Loucy (cell line): ENCODE measurements at regions not wholly inside any gene's neighbourhood (a gene's known extent, or its start where the extent isn't known, plus 50 kb on each side); places are given as distances from the start of the nearest gene placed in this dataset.

Experiments
- H2AFZ ChIP-seq: fragments of 200-600 bp; sonication (generic); 2 replicates; pipeline ENCODE4 v1.6.0; 2016; ENCODE audit warnings: antibody characterized with exemption, mild to moderate bottlenecking, low read length, moderate library complexity
- H3F3A ChIP-seq: fragments of 200-600 bp; 2 replicates; pipeline ENCODE4 v1.6.0; 2016; ENCODE audit warnings: antibody characterized with exemption, low read depth, mild to moderate bottlenecking
- H3K27me3 ChIP-seq: fragments of 200-600 bp; sonication (generic); 2 replicates; pipeline ENCODE4 v1.6.1; 2014; ENCODE audit warnings: low read length, mild to moderate bottlenecking; ENCODE audit not compliant: insufficient read depth, poor library complexity, severe bottlenecking
- H3K36me3 ChIP-seq: fragments of 200-600 bp; sonication (generic); 2 replicates; pipeline ENCODE4 v1.6.1; 2016; ENCODE audit warnings: low read length; ENCODE audit not compliant: insufficient read depth
- H3K4me1 ChIP-seq: fragments of 200-600 bp; sonication (generic); 2 replicates; pipeline ENCODE4 v1.5.1; 2014; ENCODE audit warnings: low read length, mild to moderate bottlenecking; ENCODE audit not compliant: insufficient read depth, poor library complexity, severe bottlenecking
- H3K4me2 ChIP-seq: fragments of 200-600 bp; sonication (generic); 2 replicates; pipeline ENCODE4 v1.6.0; 2014; ENCODE audit warnings: antibody characterized with exemption, low read length, low read depth, mild to moderate bottlenecking; ENCODE audit not compliant: poor library complexity, severe bottlenecking
- H3K4me3 ChIP-seq: fragments of 200-600 bp; sonication (generic); 2 replicates; pipeline ENCODE4 v1.5.1; 2014; ENCODE audit warnings: low read length, mild to moderate bottlenecking, mixed read lengths; ENCODE audit not compliant: poor library complexity, severe bottlenecking
- H3K79me2 ChIP-seq: fragments of 200-600 bp; sonication (generic); 2 replicates; pipeline ENCODE4 v1.6.1; 2014; ENCODE audit warnings: low read length; ENCODE audit not compliant: insufficient read depth
- H3K9ac ChIP-seq: fragments of 200-600 bp; sonication (generic); 2 replicates; pipeline ENCODE4 v1.6.0; 2014; ENCODE audit warnings: mild to moderate bottlenecking, low read depth, low read length, moderate library complexity; ENCODE audit not compliant: poor library complexity, severe bottlenecking
- H3K9me2 ChIP-seq: fragments of 200-600 bp; sonication (generic); replicated peaks from 2 replicates; pipeline ENCODE4 v1.6.1; 2016; ENCODE audit warnings: low read depth, low read length, mixed read lengths
- H3K9me3 ChIP-seq: fragments of 200-600 bp; sonication (generic); 2 replicates; pipeline ENCODE4 v1.6.1; 2014; ENCODE audit warnings: mild to moderate bottlenecking, antibody characterized with exemption, low read length, low read depth; ENCODE audit not compliant: insufficient read depth
- H4K20me1 ChIP-seq: fragments of 200-600 bp; sonication (generic); 2 replicates; pipeline ENCODE4 v1.6.0; 2014; ENCODE audit warnings: antibody characterized with exemption, low read length, mild to moderate bottlenecking; ENCODE audit not compliant: insufficient read depth, poor library complexity, severe bottlenecking
- CTCF ChIP-seq: fragments of 200-600 bp; sonication (generic); conservative IDR thresholded peaks from 2 replicates; pipeline ENCODE4 v1.5.1; 2014; ENCODE audit warnings: mild to moderate bottlenecking, antibody characterized with exemption, low read length
- EZH2phosphoT487 ChIP-seq: fragments of 200-600 bp; IDR thresholded peaks from 2 replicates; pipeline ENCODE4 v1.6.1; 2018; ENCODE audit warnings: antibody characterized with exemption, mild to moderate bottlenecking, moderate library complexity, borderline replicate concordance

- no peaks in the 10 kb centered on the region for H4K20me1 ChIP-seq
- H3K9ac ChIP-seq = no peak overlapping the region
- H3K36me3 ChIP-seq = no peaks in the 10 kb centered on the region
- H3K79me2 ChIP-seq = no peaks in the 10 kb centered on the region
- no peak overlapping the region for H2AFZ ChIP-seq
- H3K27me3 ChIP-seq = no peaks in the 10 kb centered on the region
- H3K4me1 ChIP-seq = no peaks in the 10 kb centered on the region
- TF ChIP-seq EZH2phosphoT487 (no peak), CTCF (no peak)
- H3K4me2 ChIP-seq = no peak overlapping the region
- no peaks in the 10 kb centered on the region for H3F3A ChIP-seq
- no peaks in the 10 kb centered on the region for H3K9me2 ChIP-seq
- peaks cover 14% of the 10 kb centered on the region; the same call in 1 of the 2 replicates for H3K9me3 ChIP-seq
- no peak overlapping the region for H3K4me3 ChIP-seq
These were observed 491.2 kb upstream of the HS6ST1 start for GRCh38 chr2:128809880-128810279.

GRCh38 chr2:128812183-128812940 lies 493.7 kb upstream of the HS6ST1 start:
- Histone ChIP-seq H3K4me2 (no peak overlapping the region), H3K4me3 (no peak overlapping the region), H3K27me3 (no peaks in the 10 kb centered on the region), H3F3A (no peaks in the 10 kb centered on the region), H3K9ac (no peak overlapping the region), H3K36me3 (no peaks in the 10 kb centered on the region), H3K9me3 (peaks cover 14% of the 10 kb centered on the region; the same call in 1 of the 2 replicates), H4K20me1 (no peaks in the 10 kb centered on the region), H3K4me1 (no peaks in the 10 kb centered on the region), H3K79me2 (no peaks in the 10 kb centered on the region), H3K9me2 (no peaks in the 10 kb centered on the region), H2AFZ (no peak overlapping the region)
- TF ChIP-seq CTCF (no peak), EZH2phosphoT487 (no peak)

- H3K4me3 ChIP-seq = no peak overlapping the region
- H4K20me1 ChIP-seq = no peaks in the 10 kb centered on the region
- no peaks in the 10 kb centered on the region for H3F3A ChIP-seq
- no peaks in the 10 kb centered on the region for H3K9me2 ChIP-seq
- H3K79me2 ChIP-seq = no peaks in the 10 kb centered on the region
- H2AFZ ChIP-seq = no peak overlapping the region
- no peaks in the 10 kb centered on the region for H3K36me3 ChIP-seq
- TF ChIP-seq CTCF (no peak), EZH2phosphoT487 (no peak)
- H3K4me1 ChIP-seq = peaks cover 10% of the 10 kb centered on the region
- H3K9me3 ChIP-seq = peaks cover 14% of the 10 kb centered on the region; the same call in 1 of the 2 replicates
- no peak overlapping the region for H3K9ac ChIP-seq
- no peaks in the 10 kb centered on the region for H3K27me3 ChIP-seq
- H3K4me2 ChIP-seq = no peak overlapping the region
These were observed 494.8 kb upstream of the HS6ST1 start for GRCh38 chr2:128813352-128814034.
